ENCODE measurements at regions not wholly inside any gene's neighbourhood (a gene's known extent, or its start where the extent isn't known, plus 50 kb on each side); places are given as distances from the start of the nearest gene placed in this dataset.

DNA sequence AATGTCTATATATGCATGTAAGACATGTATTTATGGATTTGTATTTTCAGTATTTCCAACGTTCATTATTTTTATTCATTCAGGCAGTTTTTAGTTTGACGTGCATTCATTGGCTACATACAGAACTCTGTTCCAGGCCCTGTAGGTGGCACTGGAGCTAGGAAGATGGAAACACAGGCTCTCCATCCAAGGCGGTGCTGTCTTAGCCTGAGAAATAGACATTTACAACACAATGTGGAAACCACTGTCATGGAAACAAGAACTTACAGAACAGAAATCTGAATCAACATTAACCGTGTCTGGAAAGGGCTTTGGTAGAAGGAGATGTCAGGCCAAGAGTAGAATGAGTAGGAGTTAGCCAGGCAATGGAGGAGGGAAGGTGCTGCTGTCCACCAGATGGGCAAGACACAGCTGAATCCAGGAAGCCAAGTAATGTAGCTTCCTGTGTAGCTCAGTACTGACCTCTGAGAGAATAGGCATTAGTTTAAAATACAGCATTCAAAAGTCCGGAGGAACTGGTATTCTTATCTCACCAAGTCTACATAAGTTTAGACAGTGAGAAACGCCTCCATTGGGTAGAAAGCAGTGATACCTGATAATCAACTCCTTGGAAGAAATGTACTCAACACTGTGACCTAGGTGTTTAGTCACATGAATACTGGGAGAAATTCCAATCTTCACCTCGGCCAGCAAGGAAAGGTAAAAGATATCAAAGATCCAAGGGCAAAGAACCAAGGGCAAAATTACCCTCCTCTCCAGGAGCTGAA, 388.6 kb upstream of the CDH6 start:
- TF ChIP-seq FOS (IDR thresholded peaks at IDR 0.05; ENCODE audit: borderline replicate concordance, insufficient read depth, low read length): no peak
- TF ChIP-seq, protein P1, sequence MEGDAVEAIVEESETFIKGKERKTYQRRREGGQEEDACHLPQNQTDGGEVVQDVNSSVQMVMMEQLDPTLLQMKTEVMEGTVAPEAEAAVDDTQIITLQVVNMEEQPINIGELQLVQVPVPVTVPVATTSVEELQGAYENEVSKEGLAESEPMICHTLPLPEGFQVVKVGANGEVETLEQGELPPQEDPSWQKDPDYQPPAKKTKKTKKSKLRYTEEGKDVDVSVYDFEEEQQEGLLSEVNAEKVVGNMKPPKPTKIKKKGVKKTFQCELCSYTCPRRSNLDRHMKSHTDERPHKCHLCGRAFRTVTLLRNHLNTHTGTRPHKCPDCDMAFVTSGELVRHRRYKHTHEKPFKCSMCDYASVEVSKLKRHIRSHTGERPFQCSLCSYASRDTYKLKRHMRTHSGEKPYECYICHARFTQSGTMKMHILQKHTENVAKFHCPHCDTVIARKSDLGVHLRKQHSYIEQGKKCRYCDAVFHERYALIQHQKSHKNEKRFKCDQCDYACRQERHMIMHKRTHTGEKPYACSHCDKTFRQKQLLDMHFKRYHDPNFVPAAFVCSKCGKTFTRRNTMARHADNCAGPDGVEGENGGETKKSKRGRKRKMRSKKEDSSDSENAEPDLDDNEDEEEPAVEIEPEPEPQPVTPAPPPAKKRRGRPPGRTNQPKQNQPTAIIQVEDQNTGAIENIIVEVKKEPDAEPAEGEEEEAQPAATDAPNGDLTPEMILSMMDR (IDR thresholded peaks at IDR 0.05; ENCODE audit: extremely low read depth in 1 of 2, insufficient read depth in 1 of 2, low read depth in 1 of 2, low read length in 2 of 2): no peak
- no peak for TF ChIP-seq MYC (IDR thresholded peaks at IDR 0.05; ENCODE audit: low read depth, low read length)
- no peak for TF ChIP-seq EZH2 (IDR thresholded peaks at IDR 0.05; ENCODE audit: borderline replicate concordance, low read depth, low read length, severe bottlenecking)
- TF ChIP-seq GATA2 (IDR thresholded peaks at IDR 0.05; ENCODE audit: insufficient read depth, insufficient read length, low read depth, low read length): no peak
- no peak for TF ChIP-seq POLR2A (IDR thresholded peaks at IDR 0.05; ENCODE audit: low read depth, low read length)
- TF ChIP-seq JUN (IDR thresholded peaks at IDR 0.05; ENCODE audit: borderline replicate concordance, insufficient read depth, insufficient read length, low read depth): no peak
- TF ChIP-seq, protein P2, sequence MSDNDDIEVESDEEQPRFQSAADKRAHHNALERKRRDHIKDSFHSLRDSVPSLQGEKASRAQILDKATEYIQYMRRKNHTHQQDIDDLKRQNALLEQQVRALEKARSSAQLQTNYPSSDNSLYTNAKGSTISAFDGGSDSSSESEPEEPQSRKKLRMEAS (IDR thresholded peaks at IDR 0.05; ENCODE audit: insufficient read depth, insufficient read length): no peak
- TF ChIP-seq POLR2AphosphoS5 (IDR thresholded peaks at IDR 0.05; ENCODE audit: insufficient read depth, low read depth, low read length): no peak
- Histone ChIP-seq H3K9me3 (replicated peaks; ENCODE audit: control insufficient read depth, insufficient read depth, low read length) (peaks cover 7% of the 10 kb centered on the region), H3K27ac (ENCODE audit: insufficient read depth, low read depth, low read length) (no peak overlapping the region), H3K9ac (replicated peaks; ENCODE audit: extremely low read depth, insufficient read depth, low read length) (no peak overlapping the region), H3K4me3 (replicated peaks in 1 of 3; ENCODE audit: insufficient read depth in 1 of 3, low read depth in 1 of 3, low read length in 3 of 3) (no peak overlapping the region), H2AFZ (ENCODE audit: low read depth, low read length) (no peak overlapping the region), H3K79me2 (ENCODE audit: control insufficient read depth, insufficient read depth, low read length) (no peaks in the 10 kb centered on the region), H3K36me3 (ENCODE audit: control insufficient read depth in 2 of 2, extremely low read depth in 1 of 2, insufficient read depth in 2 of 2, low read length in 2 of 2) (no peaks in the 10 kb centered on the region), H3K4me2 (ENCODE audit: insufficient read depth, low read length) (no peak overlapping the region), H3K27me3 (ENCODE audit: control insufficient read depth in 2 of 2, insufficient read depth in 2 of 2, low read length in 2 of 2) (no peaks in the 10 kb centered on the region), H4K20me1 (replicated peaks; ENCODE audit: control insufficient read depth, extremely low read depth, insufficient read depth, low read length) (no peaks in the 10 kb centered on the region), H3K4me1 (ENCODE audit: control insufficient read depth, extremely low read depth, insufficient read depth, low read length) (no peaks in the 10 kb centered on the region), H3K9me1 (replicated peaks; ENCODE audit: control insufficient read depth, extremely low read depth, insufficient read depth, low read length) (no peaks in the 10 kb centered on the region)
- no TSS peak for BruUV-seq (replicated peaks)
- intact Hi-C loops (cut with micrococcal nuclease): no loop called here
- DNase-seq (ENCODE audit: low read depth, low spot score) (no peak), FAIRE-seq (no peak)
- ChIA-PET CTCF (no interaction called here), POLR2A (no interaction called here)
- dilution Hi-C loops (cut with MboI; ENCODE audit: extremely low pct_ligation_motif_present, low sequenced_read_pairs): no loop called here

All from endothelial cell of umbilical vein (primary cell).